HG02588 (cell line): ENCODE measurements at regions not wholly inside any gene's neighbourhood (a gene's known extent, or its start where the extent isn't known, plus 50 kb on each side); places are given as distances from the start of the nearest gene placed in this dataset.

ENCODE experiments used
- ATAC-seq: cut with Tn5 transposase; IDR thresholded peaks from one replicate; pipeline ENCODE4 v1.9.1; 2021; ENCODE audit warnings: mild to moderate bottlenecking, moderate library complexity; ENCODE audit not compliant: unreplicated experiment

DNA sequence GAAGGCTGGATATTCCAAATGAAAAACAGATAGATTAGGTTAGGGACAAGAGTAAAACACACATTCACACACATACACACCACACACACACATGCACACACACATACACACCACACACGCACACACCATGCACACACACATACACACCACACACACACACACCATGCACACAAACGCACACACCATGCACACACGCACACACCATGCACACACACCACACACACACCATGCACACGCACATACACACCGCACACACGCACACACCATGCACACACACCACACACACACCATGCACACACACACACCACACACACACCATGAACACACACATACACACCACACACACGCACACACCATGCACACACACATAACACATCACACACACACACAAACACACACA lies 203.7 kb upstream of the ZFHX3 start:
- ATAC-seq: no peak

GRCh38 chr16:73248316-73248715 lies 200.4 kb upstream of the ZFHX3 start:
- ATAC-seq: no peak

- no peak for ATAC-seq
These were observed 193.0 kb upstream of the ZFHX3 start for GRCh38 chr16:73240920-73241319.

GRCh38 chr16:73237601-73238000 lies 189.7 kb upstream of the ZFHX3 start:
- no peak for ATAC-seq

GRCh38 chr16:73234496-73234895 lies 186.6 kb upstream of the ZFHX3 start:
- no peak for ATAC-seq

GRCh38 chr16:73233846-73234424 lies 186.0 kb upstream of the ZFHX3 start:
- ATAC-seq: no peak

- ATAC-seq: no peak
These were observed 185.4 kb upstream of the ZFHX3 start for GRCh38 chr16:73233329-73233765.

GRCh38 chr16:73232555-73233328 lies 184.8 kb upstream of the ZFHX3 start:
- ATAC-seq: no peak

DNA sequence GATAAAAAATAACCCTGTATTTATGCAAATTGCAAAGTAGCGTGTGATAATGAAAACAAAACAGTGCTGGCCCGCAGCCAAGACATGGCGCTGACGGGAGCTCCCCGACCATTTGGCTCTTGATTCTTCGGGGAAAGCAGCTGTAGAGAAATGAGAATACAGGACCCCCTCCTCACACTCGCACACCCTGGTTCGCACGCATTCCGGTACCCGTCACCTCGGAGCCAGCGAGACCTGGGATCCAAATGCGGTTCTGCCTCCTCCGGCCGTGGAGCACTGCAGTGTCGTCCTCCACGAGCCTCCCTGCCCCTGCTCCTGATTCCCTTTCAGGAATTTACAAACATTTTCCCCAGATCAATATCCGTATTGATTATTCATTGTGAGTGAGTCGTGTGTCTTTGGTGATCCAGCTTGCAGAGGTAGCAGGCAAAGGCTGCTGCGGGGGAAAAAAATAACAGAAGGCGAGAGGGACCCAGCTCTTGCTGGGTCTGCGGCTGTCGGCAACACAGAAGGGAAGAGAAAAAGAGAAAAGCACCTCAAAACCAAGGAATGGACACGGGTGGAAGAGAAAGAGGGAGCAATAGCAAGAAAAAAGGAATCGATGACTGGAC lies 184.1 kb upstream of the ZFHX3 start:
- ATAC-seq: no peak

- no peak for ATAC-seq
These were observed 183.5 kb upstream of the ZFHX3 start for GRCh38 chr16:73231379-73231778.

DNA sequence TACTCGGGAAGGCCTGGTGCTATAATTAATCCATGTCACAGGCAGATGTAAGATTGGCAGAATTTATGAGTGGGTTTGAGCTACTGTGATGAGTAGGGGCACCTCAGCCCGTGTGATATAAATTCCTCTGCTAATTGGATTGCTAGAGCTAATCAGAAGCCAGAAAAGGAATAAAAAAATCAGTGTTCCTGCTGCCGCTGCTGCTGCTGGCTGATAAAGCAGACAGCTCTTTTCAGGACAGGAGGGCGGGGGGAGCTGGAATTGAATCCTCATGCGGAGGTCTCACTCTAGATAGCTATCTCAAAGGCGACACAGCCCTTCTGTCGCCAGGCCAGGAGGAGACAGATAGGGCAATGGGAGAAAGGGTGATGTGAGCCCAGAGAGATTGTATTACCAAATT lies 182.7 kb upstream of the ZFHX3 start:
- ATAC-seq: no peak

DNA sequence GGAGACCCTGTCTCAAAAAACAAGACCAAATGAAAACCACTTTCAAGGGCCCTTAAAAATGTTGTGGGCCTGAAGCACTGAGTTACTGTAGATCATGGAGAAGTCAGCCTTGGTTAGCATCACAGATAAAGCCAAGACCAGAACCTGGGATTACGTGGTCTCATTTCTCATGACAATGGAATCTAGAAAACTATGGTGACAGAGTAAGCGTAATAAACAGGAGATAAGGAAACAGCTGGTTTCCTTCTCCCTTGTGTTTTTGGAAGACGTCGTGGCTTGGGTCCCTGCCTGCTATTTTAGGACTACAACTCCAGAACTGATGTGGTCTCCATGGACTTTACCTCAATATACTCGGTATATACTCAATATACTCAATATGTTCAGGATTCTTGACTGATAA lies 180.7 kb upstream of the ZFHX3 start:
- ATAC-seq: no peak

- no peak for ATAC-seq
These were observed 178.7 kb upstream of the ZFHX3 start for GRCh38 chr16:73226675-73227074.

DNA sequence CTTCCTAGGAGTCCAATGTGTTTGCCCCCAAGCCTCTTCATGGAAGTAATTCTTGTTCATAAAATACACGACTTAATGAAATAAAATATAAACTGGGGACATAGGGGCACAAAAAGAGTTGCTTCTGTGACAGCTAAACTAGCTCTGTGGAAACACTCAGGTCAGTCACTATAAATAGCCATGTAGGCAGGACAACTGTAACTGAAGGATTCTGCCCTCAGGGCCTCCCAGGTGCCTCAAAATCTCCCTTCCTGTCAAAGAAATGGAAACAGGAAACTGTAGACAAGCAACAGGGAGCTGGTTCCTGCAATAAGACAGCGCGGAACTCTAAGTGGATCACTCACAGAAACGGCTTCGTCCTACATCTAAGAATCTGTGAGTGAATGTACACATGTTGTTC lies 178.1 kb upstream of the ZFHX3 start:
- no peak for ATAC-seq

DNA sequence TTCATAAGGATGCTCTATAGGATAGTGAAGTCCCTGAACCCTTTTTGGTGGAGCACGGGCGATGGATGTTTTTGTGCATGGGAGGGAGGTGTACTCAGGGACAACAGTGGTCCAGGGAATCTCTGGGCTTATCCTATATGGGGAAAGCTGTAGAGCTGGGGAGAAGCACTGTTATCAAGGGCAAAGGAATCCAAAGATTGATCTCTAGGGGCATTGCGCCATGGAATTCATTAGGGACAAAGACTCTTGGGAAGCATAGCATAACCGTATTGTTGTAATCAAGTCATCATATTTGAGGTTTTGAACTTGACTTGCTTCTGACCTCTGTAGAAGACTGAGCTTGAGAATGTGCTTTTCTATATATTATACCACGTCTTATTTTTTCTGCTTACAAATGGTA lies 172.9 kb upstream of the ZFHX3 start:
- ATAC-seq: no peak

GRCh38 chr16:73219176-73219575 lies 171.2 kb upstream of the ZFHX3 start:
- ATAC-seq: no peak

DNA sequence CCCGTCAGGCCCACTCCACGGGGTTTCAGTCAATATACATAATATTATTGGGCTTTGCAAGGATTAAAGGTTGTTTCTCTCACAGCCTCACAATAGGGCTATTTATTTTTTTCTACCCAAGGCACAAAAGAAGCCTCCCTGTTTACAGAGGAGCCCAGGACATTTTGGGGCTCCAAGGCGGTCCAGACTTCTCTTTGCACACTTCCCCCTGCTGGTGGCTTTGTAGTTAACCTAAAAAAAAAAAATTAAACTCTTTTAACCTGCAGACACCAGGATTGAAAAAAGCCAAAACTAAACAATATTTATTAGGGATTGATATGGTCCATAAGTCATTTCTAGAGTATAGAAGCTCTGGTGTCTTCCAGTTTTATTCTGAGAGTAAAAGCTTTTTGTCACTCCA lies 169.7 kb upstream of the ZFHX3 start:
- no peak for ATAC-seq

- ATAC-seq: no peak
These were observed 169.0 kb upstream of the ZFHX3 start for GRCh38 chr16:73216932-73217331.

DNA sequence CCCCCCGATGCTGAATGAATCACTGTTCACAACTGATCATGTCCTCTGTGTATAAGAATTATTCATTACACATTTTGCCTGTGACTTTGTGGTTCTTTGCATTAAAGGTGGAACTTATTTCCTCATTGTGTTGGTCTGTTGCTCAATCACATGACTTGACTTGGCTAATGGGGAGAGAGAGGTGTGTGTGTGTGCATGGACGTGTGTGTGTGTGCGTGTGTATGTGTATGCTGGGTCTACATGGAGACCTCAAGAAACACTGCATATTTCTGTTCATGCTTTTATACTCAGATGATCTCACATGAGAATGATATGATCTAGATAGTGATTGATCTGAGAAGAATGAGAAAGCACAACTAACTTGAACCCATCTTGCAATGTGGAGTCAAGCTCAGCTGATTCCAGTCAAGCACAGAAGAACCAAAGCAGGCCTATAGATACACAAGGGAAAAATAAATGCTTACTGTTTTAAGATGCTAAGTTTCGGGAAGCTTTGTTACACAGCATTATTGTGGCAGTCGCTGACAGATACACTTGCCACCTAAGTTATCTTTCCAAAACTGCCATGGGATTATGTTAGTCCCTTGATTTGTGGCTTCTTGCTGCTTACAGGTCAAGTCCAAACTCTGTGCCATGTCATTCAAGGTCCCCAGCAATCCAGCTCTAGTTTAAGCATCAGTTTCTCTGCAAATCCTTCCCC lies 167.9 kb upstream of the ZFHX3 start:
- ATAC-seq: no peak

- ATAC-seq: no peak
These were observed 167.1 kb upstream of the ZFHX3 start for GRCh38 chr16:73214825-73215677.
